H1 (cell line): ENCODE measurements at regions not wholly inside any gene's neighbourhood (a gene's known extent, or its start where the extent isn't known, plus 50 kb on each side); places are given as distances from the start of the nearest gene placed in this dataset.

Experiments used
- CTCF ChIA-PET: fragments of 300-600 bp; sonication (Branson Sonifier 250); formaldehyde crosslinking; loops from one replicate; lab custom pipeline; 2021; ENCODE audit not compliant: partially characterized antibody; lab: Charles Lee
- POLR2A ChIA-PET: fragments of 300-600 bp; sonication (Branson Sonifier 250); formaldehyde crosslinking; loops from one replicate; lab custom pipeline; 2021; ENCODE audit warnings: inconsistent platforms; ENCODE audit not compliant: partially characterized antibody; lab: Charles Lee
- DNase-seq, 2 experiments: peaks; one replicate each; pipeline versions ENCODE4 v3.0.0 to v3.0.0-alpha.2; 2010 to 2022; ENCODE audit warnings: low spot score in 2 of 2, low read depth in 1 of 2, mixed read lengths in 1 of 2
- FAIRE-seq: peaks from 2 replicates; lab custom pipeline; 2011; peaks lifted over from hg19 to GRCh38; lab: Jason Lieb, UNC
- H2AFZ ChIP-seq: 2 replicates; pipeline ENCODE4 v1.8.1; 2012; ENCODE audit warnings: low read length, inconsistent platforms
- H2AK5ac ChIP-seq: 2 replicates; pipeline ENCODE4 v1.6.1; 2013; ENCODE audit warnings: low read depth, low read length
- H2BK120ac ChIP-seq: replicated peaks from 2 replicates; pipeline ENCODE3; 2013; ENCODE audit warnings: low read depth, low read length, inconsistent platforms
- H2BK12ac ChIP-seq: 2 replicates; pipeline ENCODE4 v1.6.1; 2013; ENCODE audit warnings: low read depth, low read length
- H2BK15ac ChIP-seq: 2 replicates; pipeline ENCODE4 v1.6.1; 2013; ENCODE audit warnings: low read length
- H2BK20ac ChIP-seq: 2 replicates; pipeline ENCODE4 v1.6.1; 2013; ENCODE audit warnings: low read length
- H2BK5ac ChIP-seq: 2 replicates; pipeline ENCODE4 v1.6.1; 2013; ENCODE audit warnings: low read depth, low read length
- H3K14ac ChIP-seq: 2 replicates; pipeline ENCODE4 v1.6.1; 2013; ENCODE audit warnings: inconsistent platforms; ENCODE audit not compliant: insufficient read length
- H3K18ac ChIP-seq: 2 replicates; pipeline ENCODE4 v1.6.1; 2013; ENCODE audit warnings: low read length; ENCODE audit errors: extremely low read depth
- H3K23ac ChIP-seq: 2 replicates; pipeline ENCODE4 v1.6.1; 2013; ENCODE audit warnings: inconsistent platforms; ENCODE audit not compliant: insufficient read length
- H3K23me2 ChIP-seq: 2 replicates; pipeline ENCODE4 v1.6.1; 2013; ENCODE audit warnings: low read depth, low read length
- H3K27ac ChIP-seq: 2 replicates; pipeline ENCODE4 v1.6.1; 2011; ENCODE audit warnings: low read depth, low read length, inconsistent platforms
- H3K27me3 ChIP-seq, 4 experiments: replicated peaks in 1 of 4; 1 replicate in 1 of 4; 2 replicates in 3 of 4; pipeline versions ENCODE4 v1.6.1 to v1.8.1; 2011 to 2013; ENCODE audit warnings: low read length in 3 of 4, mild to moderate bottlenecking in 3 of 4, inconsistent platforms in 2 of 4, mixed read lengths in 2 of 4, moderate library complexity in 1 of 4; ENCODE audit not compliant: control insufficient read depth in 3 of 4, insufficient read depth in 3 of 4; ENCODE audit errors: extremely low read depth in 1 of 4
- H3K36me3 ChIP-seq, 4 experiments: 2 replicates each; pipeline versions ENCODE4 v1.6.1 to v1.8.1; 2011 to 2013; ENCODE audit warnings: mild to moderate bottlenecking in 4 of 4, low read length in 3 of 4, moderate library complexity in 2 of 4, control low read depth in 1 of 4, inconsistent platforms in 1 of 4; ENCODE audit not compliant: insufficient read depth in 4 of 4, control insufficient read depth in 2 of 4
- H3K4ac ChIP-seq: replicated peaks from 2 replicates; pipeline ENCODE3; 2013; ENCODE audit warnings: low read length, low read depth, mixed read lengths, inconsistent platforms; ENCODE audit not compliant: insufficient read length
- H3K4me1 ChIP-seq, 4 experiments: replicated peaks in 1 of 4; 1 replicate in 1 of 4; 2 replicates in 3 of 4; pipeline versions ENCODE4 v1.6.1 to v1.8.1; 2011 to 2013; ENCODE audit warnings: low read length in 3 of 4, inconsistent platforms in 2 of 4, mixed read lengths in 1 of 4; ENCODE audit not compliant: insufficient read depth in 4 of 4, control insufficient read depth in 3 of 4
- H3K4me2 ChIP-seq, 2 experiments: 2 replicates each; pipeline versions ENCODE4 v1.6.1 to v1.8.1; 2011 to 2013; ENCODE audit warnings: low read depth in 2 of 2, low read length in 2 of 2, control low read depth in 1 of 2, inconsistent platforms in 1 of 2, mild to moderate bottlenecking in 1 of 2; ENCODE audit not compliant: insufficient read depth in 1 of 2
- H3K4me3 ChIP-seq, 4 experiments: fragments of 200-600, 300-600 bp in 1 of 4; sonication (generic), shearing (Covaris generic), sonication (Bioruptor Twin) in 1 of 4; 2 replicates each; pipeline versions ENCODE4 v1.5.1 to v1.8.1; 2011 to 2016; ENCODE audit warnings: low read length in 4 of 4, low read depth in 3 of 4, control low read depth in 2 of 4, inconsistent platforms in 2 of 4, mild to moderate bottlenecking in 2 of 4, mixed read lengths in 1 of 4, moderate library complexity in 1 of 4; ENCODE audit not compliant: insufficient read depth in 2 of 4; ENCODE audit errors: extremely low read depth in 1 of 4
- H3K56ac ChIP-seq: replicated peaks from 2 replicates; pipeline ENCODE3; 2013; ENCODE audit warnings: low read depth, mild to moderate bottlenecking, mixed read lengths, low read length, inconsistent platforms; ENCODE audit not compliant: insufficient read length
- H3K79me1 ChIP-seq: 2 replicates; pipeline ENCODE4 v1.6.1; 2013; ENCODE audit warnings: low read depth, low read length, control low read depth
- H3K79me2 ChIP-seq, 2 experiments: 2 replicates each; pipeline versions ENCODE4 v1.6.1 to v1.8.1; 2012 to 2013; ENCODE audit warnings: low read length in 2 of 2, mild to moderate bottlenecking in 2 of 2, inconsistent platforms in 1 of 2; ENCODE audit not compliant: insufficient read depth in 2 of 2, control insufficient read depth in 1 of 2
- H3K9ac ChIP-seq, 4 experiments: replicated peaks in 1 of 4; 1 replicate in 1 of 4; 2 replicates in 3 of 4; pipeline versions ENCODE4 v1.6.1 to v1.8.1; 2011 to 2013; ENCODE audit warnings: low read depth in 3 of 4, low read length in 3 of 4, control low read depth in 2 of 4, mild to moderate bottlenecking in 2 of 4, moderate library complexity in 2 of 4, inconsistent platforms in 1 of 4; ENCODE audit errors: extremely low read depth in 1 of 4
- H3K9me3 ChIP-seq, 2 experiments: 2 replicates each; pipeline versions ENCODE4 v1.6.1 to v1.8.1; 2012 to 2013; ENCODE audit warnings: mild to moderate bottlenecking in 2 of 2, moderate library complexity in 2 of 2, control low read depth in 1 of 2, inconsistent platforms in 1 of 2, low read depth in 1 of 2, low read length in 1 of 2, mixed read lengths in 1 of 2; ENCODE audit not compliant: insufficient read depth in 2 of 2
- H4K20me1 ChIP-seq, 2 experiments: replicated peaks in 1 of 2; 2 replicates each; pipeline versions ENCODE3 to v1.8.1; 2011 to 2013; ENCODE audit warnings: inconsistent platforms in 2 of 2, low read length in 2 of 2, mild to moderate bottlenecking in 1 of 2; ENCODE audit not compliant: insufficient read depth in 2 of 2, control insufficient read depth in 1 of 2
- H4K5ac ChIP-seq: 2 replicates; pipeline ENCODE4 v1.6.1; 2013; ENCODE audit warnings: low read length, low read depth, mixed read lengths, inconsistent platforms; ENCODE audit not compliant: insufficient read length
- H4K8ac ChIP-seq: 2 replicates; pipeline ENCODE4 v1.8.0; 2013; ENCODE audit warnings: mild to moderate bottlenecking, moderate library complexity, low read length, inconsistent platforms; ENCODE audit not compliant: insufficient read depth; ENCODE audit errors: extremely low read depth
- H4K91ac ChIP-seq: replicated peaks from 2 replicates; pipeline ENCODE3; 2013; ENCODE audit warnings: low read length, mixed read lengths, inconsistent platforms; ENCODE audit not compliant: insufficient read length
- ATF3 ChIP-seq: IDR thresholded peaks from 2 replicates; pipeline ENCODE4 v1.6.1; 2011; ENCODE audit warnings: low read depth, mild to moderate bottlenecking, low read length; ENCODE audit not compliant: insufficient read depth
- BACH1 ChIP-seq: IDR thresholded peaks from 2 replicates; pipeline ENCODE4 v1.6.1; 2012; ENCODE audit warnings: low read length, improper control_type of control experiment
- BRCA1 ChIP-seq: IDR thresholded peaks from 2 replicates; pipeline ENCODE4 v1.6.1; 2012; ENCODE audit warnings: low read depth, low read length, improper control_type of control experiment
- CBX5 ChIP-seq: fragments of 300-800, 300-1000 bp; sonication (generic); IDR thresholded peaks from 2 replicates; pipeline ENCODE4 v1.7.1; 2016; ENCODE audit warnings: antibody characterized with exemption, low read length, low read depth
- HDAC2 ChIP-seq, 2 experiments: fragments of 300-600 bp in 1 of 2; sonication (generic) in 1 of 2; IDR thresholded peaks; 2 replicates each; pipeline ENCODE4 v1.6.1; 2011 to 2012; ENCODE audit warnings: low read depth in 2 of 2, low read length in 2 of 2, mild to moderate bottlenecking in 2 of 2, moderate library complexity in 2 of 2, borderline replicate concordance in 1 of 2, inconsistent platforms in 1 of 2
- JUN ChIP-seq: IDR thresholded peaks from 2 replicates; pipeline ENCODE4 v1.6.1; 2011; ENCODE audit warnings: low read depth, mild to moderate bottlenecking, improper control_type of control experiment, low read length
- SIX5 ChIP-seq: IDR thresholded peaks from 2 replicates; pipeline ENCODE4 v1.6.1; 2011; ENCODE audit warnings: mild to moderate bottlenecking, low read depth, low read length
- SP1 ChIP-seq: IDR thresholded peaks from 2 replicates; pipeline ENCODE4 v1.6.1; 2011; ENCODE audit warnings: low read depth, low read length
- TAF7 ChIP-seq: optimal IDR thresholded peaks from 2 replicates; pipeline ENCODE3; 2011; ENCODE audit warnings: low read depth, mild to moderate bottlenecking, inconsistent platforms, low read length, moderate library complexity, borderline replicate concordance
- USF2 ChIP-seq: IDR thresholded peaks from 2 replicates; pipeline ENCODE4 v1.6.1; 2011; ENCODE audit warnings: low read length, improper control_type of control experiment

- Histone ChIP-seq H3K27ac (no peak overlapping the region), H4K91ac (no peak overlapping the region), H4K20me1 (no peaks in the 10 kb centered on the region), H2AFZ (no peak overlapping the region), H3K23me2 (no peaks in the 10 kb centered on the region; the same call in 1 of the 2 replicates), H2BK12ac (no peak overlapping the region), H3K9ac (no peak overlapping the region), H3K4ac (no peak overlapping the region), H2BK15ac (no peak overlapping the region), H2AK5ac (no peak overlapping the region), H3K79me1 (no peaks in the 10 kb centered on the region), H4K5ac (no peak overlapping the region), H3K56ac (no peak overlapping the region), H3K18ac (no peak overlapping the region), H3K14ac (no peak overlapping the region), H2BK120ac (no peak overlapping the region), H3K27me3 (no peaks in the 10 kb centered on the region), H3K4me1 (no peaks in the 10 kb centered on the region), H2BK5ac (no peak overlapping the region), H3K4me2 (no peak overlapping the region), H3K36me3 (no peaks in the 10 kb centered on the region), H3K4me3 (no peak overlapping the region), H4K8ac (no peak overlapping the region), H3K23ac (no peak overlapping the region), H3K79me2 (no peaks in the 10 kb centered on the region), H2BK20ac (no peak overlapping the region), H3K9me3 (no peaks in the 10 kb centered on the region)
- CTCF ChIA-PET, result interaction anchor here (0.7 kb wide), 1 partner anchor 1834 kb away, joined by 3 read pairs; no protein-coding TSS in a partner anchor
- DNase-seq (no peak), FAIRE-seq (no peak)
- TF ChIP-seq BACH1, result no peak
- TF ChIP-seq CBX5, result no peak
- TF ChIP-seq BRCA1, result no peak
- TF ChIP-seq TAF7, result no peak
- no peak for TF ChIP-seq SP1
- no peak for TF ChIP-seq ATF3
- TF ChIP-seq USF2, result no peak
- no peak for TF ChIP-seq JUN
- TF ChIP-seq HDAC2 (IDR thresholded peaks at IDR 0.05; ENCODE audit: borderline replicate concordance in 1 of 2, low read depth in 2 of 2, low read length in 2 of 2), result no peak
- no peak for TF ChIP-seq SIX5
- POLR2A ChIA-PET, result no interaction called here
These were observed 128.5 kb upstream of the COL3A1 start for GRCh38 chr2:188845692-188846091.
